Fibroblast of villous mesenchyme (primary cell): ENCODE measurements at regions not wholly inside any gene's neighbourhood (a gene's known extent, or its start where the extent isn't known, plus 50 kb on each side); places are given as distances from the start of the nearest gene placed in this dataset.

ENCODE experiments used
- DNase-seq: peaks from one replicate; pipeline ENCODE4 v3.0.0-alpha.2; 2010; ENCODE audit warnings: low read depth
- H3K4me3 ChIP-seq: 2 replicates; pipeline ENCODE4 v1.5.1; 2011; ENCODE audit warnings: low read depth, mild to moderate bottlenecking, low read length
- TF ChIP-seq, protein P1 (sequence below): IDR thresholded peaks from 2 replicates; pipeline ENCODE4 v1.5.1; 2012; ENCODE audit warnings: low read depth, mild to moderate bottlenecking, low read length; ENCODE audit not compliant: insufficient read depth

DNA sequence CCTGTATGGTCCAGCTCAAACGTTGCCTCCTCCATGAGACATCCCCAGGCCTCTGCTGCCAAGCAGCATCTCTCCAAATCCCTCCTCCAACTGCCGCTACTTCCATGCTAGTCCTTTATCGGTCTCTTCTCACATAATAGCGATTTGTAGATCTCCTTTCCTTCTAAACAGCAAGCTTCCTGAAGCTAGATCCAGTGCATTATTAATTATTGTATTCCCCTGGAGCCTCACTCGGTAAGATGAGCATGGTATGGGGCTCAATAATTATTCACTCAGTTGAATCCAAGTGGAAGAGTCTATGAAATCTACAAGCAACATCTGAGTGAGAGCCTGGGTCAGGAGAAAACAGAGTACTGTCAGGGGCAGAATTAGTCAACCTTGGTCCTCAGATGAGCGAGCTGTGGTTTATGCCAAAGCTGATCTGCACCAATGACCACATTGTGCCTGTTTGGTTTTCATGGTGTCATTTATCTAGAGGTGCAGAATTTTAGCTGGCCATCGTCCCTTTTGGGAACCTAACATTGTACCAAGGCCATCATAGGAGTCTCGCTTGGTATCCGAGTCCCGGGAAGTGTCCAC is 93.8 kb upstream of the UBE2E1 start:
- DNase-seq: no peak
- no peak overlapping the region for H3K4me3 ChIP-seq
- TF ChIP-seq, protein P1, sequence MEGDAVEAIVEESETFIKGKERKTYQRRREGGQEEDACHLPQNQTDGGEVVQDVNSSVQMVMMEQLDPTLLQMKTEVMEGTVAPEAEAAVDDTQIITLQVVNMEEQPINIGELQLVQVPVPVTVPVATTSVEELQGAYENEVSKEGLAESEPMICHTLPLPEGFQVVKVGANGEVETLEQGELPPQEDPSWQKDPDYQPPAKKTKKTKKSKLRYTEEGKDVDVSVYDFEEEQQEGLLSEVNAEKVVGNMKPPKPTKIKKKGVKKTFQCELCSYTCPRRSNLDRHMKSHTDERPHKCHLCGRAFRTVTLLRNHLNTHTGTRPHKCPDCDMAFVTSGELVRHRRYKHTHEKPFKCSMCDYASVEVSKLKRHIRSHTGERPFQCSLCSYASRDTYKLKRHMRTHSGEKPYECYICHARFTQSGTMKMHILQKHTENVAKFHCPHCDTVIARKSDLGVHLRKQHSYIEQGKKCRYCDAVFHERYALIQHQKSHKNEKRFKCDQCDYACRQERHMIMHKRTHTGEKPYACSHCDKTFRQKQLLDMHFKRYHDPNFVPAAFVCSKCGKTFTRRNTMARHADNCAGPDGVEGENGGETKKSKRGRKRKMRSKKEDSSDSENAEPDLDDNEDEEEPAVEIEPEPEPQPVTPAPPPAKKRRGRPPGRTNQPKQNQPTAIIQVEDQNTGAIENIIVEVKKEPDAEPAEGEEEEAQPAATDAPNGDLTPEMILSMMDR: no peak

GRCh38 chr3:23712656-23713559 is 92.8 kb upstream of the UBE2E1 start:
- H3K4me3 ChIP-seq: no peak overlapping the region
- peak; percentile 97 for DNase-seq
- TF ChIP-seq, protein P1: no peak

DNA sequence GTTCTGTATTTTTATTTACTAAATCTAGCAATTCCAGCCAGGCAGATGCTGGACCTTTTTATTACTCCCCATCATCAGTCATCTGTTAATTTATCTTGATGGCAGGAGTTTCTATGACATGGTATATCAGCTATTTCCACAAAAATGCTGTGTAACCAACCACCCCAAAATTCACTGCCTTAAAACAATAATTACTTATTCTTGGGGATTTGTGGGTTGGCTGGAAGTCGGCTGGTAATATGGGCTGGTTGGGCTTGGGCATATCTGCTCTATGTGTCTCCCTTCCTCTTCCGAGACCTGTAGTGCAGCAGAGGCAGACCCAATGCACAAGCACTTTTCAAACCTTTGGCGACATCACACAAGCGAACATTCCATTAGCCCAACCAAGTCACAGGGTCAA is 92.1 kb upstream of the UBE2E1 start:
- TF ChIP-seq, protein P1: no peak
- no peak for DNase-seq
- no peak overlapping the region for H3K4me3 ChIP-seq

DNA sequence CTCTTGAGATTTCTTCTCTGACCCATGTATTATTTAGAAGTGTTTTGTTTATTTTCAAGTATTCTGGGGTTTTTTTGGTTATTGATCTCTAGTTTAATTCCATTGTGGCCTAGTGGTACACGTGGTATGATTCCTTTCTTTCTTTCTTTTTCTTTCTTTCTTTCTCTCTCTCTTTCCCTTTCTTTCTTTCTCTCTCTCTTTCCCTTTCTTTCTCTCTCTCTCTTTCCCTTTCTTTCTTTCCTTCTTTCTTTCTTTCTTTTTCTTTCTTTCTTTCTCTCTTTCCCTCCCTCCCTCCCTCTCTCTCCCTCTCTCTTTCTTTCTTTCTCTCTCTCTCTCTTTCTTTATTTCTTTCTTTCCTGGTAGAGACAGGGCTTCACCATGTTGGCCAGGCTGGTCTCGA is 85.7 kb upstream of the UBE2E1 start:
- no peak for DNase-seq
- H3K4me3 ChIP-seq: no peak overlapping the region
- TF ChIP-seq, protein P1: no peak

DNA sequence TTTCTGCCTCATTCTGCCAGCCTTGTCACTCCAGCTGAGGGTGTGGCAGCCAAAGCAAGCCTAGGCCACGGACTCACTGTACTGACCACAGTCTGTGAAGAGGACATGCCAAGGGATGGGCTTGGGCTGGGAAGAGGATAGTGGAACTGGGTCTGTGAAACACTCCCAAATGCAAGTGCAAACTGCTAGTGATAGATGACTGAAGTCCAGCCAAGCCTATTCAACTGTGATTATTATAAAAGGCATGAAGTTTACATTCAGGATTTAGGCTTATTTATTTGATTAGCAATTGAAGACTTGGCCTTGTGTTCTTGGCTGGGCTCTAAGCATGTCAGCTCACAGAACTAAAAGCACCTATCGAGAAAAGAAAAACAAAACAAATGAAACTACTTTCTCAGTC is 84.9 kb upstream of the UBE2E1 start:
- DNase-seq: no peak
- H3K4me3 ChIP-seq: no peak overlapping the region
- TF ChIP-seq, protein P1: no peak

DNA sequence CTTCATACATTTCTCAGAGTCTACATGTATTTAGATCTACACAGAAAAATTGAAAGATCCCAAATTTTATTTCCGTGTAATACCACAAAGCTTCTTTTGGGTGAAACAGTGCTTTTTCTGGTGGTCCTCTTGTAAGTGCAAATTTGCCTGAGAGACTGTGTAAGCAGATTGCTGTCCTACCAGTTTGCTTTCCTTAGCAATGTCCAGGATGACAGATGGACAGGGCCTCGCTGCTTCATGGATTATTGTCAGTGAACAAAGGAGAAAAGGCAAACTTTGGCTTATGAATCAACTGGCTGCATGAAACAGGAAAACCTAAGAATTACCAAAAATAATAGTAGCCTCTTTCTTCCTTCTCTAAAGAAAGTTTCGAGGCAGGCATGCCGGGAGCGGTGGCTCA is 82.6 kb upstream of the UBE2E1 start:
- TF ChIP-seq, protein P1: no peak
- H3K4me3 ChIP-seq: no peak overlapping the region
- DNase-seq: no peak
